Fibroblast of the conjunctiva (primary cell): ENCODE measurements at regions not wholly inside any gene's neighbourhood (a gene's known extent, or its start where the extent isn't known, plus 50 kb on each side); places are given as distances from the start of the nearest gene placed in this dataset.
"Not testable (repeated sequence)": the region's sequence is repeated elsewhere in the genome, so short reads cannot be mapped to it uniquely, and the experiment has no call there.

Experiments used
- DNase-seq: peaks from one replicate; pipeline ENCODE4 v3.0.0-alpha.2; 2010; ENCODE audit warnings: low read depth

DNA sequence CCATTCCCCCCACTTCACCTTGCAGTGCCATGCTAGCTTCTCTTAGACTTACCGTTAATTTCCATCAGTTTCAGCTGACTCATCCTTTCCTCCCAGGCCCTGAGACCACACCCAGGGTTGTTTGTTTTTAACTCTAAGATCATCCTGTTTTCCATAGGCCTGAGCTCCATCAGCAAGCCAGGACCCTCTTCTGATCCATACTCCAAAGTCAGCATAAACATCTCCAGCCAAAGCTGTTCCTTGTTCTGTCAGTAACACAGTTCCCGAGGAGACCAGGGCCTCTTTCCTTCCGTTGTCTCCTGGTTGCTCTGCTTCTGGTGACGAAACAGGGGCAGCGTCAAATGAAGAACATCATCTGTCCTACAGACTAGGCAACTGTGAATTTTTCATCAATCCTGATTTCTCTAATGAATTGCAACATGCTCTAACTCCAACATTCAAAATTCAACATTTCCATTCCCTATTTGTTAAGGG lies 83.8 kb upstream of the HNF1B start:
- peak; percentile 5 for DNase-seq

DNA sequence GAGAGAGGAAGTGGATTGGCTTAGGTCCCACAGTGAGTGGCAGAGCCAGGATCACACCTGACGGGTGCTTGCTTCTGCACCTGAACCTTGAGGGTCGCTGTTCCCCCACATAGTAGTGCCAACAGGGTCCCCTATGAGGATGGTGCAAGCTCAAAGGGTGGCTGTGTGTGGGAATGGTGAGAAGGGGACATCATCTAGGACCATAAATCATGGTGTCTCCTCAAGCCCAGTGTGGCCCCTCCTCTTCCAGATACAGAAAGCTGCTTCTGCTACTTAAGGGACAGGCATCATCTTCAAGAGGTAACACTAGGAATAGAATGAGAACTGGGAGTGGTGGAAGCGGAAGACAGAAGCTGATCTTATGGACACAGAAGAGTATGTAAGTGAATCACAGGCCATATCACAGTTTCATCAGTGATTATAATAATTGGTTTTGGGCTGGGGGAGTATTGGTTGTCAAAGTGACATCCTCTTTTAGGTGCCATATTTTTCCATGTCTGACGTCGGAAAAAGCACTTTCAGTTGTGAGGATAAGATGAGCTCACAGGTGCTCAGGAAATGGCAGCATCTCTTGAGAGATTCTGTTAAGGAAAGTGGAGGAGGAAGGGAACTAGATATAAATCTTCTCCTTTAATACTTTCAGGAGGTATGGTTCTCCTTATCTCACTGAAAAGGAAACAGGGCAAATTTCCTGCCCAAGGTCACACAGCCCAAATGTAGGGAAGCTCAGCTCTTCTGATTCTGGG lies 83.2 kb upstream of the HNF1B start:
- no peak for DNase-seq

DNA sequence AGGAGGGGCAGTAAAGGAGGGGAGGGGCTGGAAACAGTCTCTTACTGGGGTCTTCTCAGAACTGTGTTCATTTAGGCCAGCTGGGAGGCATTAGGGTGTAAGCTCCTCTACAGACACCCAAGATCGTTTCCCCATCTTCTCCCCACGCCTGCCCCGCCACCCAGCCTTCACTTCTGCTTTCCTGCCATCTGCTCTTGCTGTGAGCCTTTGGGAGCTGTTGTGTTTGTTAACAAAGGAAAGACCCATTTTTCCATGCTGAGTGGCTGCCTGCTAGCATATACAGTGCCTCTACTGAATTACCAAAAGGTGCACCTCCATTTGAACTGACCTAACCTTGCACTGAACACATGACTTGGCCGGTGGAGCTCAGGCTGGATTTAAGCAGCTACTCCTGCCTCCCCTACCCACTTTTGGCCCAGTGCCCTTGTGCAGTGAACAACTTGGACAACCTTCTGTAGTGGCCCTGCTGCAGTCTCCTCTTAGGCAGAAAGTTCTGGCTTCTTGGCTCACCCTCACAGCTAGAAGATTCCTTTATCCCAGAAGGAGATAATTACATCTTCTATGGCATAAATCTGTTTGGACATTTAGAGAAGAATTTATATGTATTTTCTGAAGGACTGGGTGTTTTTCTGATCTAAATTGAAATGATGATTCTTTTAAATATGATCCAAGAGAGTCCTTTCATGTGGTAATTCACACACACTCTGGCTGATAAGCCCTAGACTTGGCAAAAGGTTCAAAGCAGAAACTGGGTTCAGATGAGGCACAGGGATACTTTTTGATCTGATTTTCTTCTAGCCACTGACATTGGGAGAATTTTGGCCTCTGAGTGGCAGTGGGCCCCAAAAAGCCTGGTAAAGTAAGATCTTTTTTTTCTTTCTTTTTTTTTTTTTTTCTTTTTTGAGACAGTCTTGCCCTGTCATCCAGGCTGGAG lies 81.9 kb upstream of the HNF1B start:
- DNase-seq: no peak

DNA sequence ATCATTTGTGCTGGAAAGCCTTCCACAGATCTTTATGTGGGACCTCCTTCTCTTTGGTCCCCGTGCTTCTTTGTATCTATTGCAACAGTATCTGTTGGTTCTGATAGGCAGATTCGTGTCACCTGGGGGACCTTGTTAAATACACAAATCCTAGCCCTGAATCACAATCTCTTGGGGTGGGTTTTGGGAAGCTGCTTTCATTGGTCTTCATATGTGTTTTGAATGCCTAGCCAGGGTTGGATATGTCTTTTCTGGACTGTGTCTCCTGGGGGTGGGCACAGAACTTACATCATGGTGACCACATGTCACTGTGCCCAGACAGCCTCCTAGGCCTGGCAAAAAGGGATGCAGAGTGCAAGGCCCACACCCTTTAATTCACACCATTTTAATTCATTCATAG lies 81.0 kb upstream of the HNF1B start:
- no peak for DNase-seq

DNA sequence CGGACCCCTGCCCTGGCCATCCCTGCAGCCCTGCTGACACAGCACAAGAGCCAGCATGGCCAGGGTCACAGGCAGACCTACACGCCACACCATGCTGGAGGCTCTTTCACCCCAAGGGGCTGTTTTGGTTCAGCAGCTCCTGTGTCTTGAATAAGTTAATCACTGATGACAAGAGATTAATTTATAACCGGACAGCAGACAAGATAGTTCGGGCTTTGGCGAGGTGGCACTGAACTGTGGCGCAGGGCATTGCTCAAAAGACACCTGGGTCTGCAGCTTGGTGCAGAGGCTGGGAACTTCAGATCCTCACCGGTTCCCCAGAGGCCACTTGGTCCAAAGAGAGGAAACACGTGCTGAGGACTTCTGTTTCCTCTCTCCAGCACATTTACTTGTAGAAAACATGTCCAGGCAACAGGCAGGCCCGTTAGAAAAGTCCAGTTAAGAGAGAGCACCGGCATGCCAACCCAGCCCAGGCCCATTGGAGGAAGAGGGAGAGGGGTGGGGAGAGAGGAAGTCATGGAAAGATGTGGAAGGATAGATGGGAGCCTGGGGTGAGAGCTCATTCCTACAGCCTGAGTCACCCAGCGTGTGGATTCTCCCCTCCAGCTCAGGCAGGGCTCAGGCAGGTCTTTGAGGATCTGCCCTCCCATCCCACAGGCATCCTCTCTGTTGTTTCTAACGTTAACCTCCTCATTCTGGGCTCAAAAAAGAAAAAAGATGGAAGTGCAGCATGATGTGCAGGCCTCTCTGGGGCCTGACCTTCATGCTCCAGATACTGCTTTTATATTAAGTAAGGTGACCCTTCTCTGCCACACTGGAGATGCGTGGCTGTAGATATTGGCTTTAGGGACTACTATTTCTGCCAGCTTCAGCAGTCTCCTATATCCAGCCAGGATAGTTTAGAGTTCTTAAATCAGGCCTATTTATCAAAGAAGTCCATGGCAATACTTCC lies 80.0 kb upstream of the HNF1B start:
- DNase-seq: no peak

DNA sequence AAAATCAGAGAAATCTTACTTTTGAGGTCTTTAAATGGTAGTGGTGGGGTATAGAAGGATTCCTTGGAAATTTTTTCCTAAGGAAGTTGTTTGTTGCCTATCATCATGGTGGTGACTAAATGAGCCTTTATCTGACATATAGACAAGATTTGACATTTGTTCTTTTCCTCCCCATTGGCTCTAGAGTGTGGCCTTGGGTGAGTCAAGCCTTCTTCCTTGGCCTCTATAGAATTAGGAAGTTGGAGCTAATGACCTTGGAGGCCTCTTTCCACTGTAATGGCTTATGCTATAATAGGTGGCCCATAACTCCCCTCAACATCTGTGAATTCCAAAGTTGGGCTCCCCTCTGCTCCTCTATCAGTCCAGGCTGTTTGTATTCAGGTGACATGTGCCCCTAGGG lies 79.1 kb upstream of the HNF1B start:
- no peak for DNase-seq

DNA sequence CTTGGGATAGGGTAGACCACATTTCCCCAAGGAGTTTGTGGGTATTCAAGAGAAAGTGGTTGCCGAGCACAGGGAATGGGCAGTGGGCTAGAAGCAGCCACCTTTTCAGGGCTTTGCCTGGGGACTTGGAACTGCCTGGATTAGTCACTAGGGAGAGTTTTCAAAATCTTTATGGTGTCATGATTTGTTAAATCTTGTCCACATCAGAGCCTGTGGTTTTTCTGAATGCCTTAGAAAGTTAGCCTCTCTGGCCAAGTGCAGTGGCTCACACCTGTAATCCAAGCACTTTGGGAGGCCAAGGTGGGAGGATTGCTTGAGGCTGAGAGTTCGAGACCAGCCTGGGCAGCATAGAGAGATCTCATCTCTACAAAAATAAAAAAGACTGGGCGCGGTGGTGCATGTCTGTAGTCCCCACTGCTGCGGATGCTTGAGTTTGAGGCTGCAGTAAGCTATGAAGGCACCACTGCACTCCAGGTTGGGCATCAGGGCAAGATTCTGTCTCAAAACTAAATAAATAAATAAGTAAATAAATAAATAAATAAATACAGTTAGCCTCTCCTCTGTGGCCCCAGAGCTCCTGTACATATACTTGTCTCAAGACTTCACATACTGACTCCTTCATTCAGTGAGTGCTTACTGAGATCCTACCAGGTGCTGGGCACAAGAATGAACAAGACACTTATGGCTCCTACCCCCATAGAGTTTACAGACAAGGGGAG lies 76.3 kb upstream of the HNF1B start:
- DNase-seq: no peak

DNA sequence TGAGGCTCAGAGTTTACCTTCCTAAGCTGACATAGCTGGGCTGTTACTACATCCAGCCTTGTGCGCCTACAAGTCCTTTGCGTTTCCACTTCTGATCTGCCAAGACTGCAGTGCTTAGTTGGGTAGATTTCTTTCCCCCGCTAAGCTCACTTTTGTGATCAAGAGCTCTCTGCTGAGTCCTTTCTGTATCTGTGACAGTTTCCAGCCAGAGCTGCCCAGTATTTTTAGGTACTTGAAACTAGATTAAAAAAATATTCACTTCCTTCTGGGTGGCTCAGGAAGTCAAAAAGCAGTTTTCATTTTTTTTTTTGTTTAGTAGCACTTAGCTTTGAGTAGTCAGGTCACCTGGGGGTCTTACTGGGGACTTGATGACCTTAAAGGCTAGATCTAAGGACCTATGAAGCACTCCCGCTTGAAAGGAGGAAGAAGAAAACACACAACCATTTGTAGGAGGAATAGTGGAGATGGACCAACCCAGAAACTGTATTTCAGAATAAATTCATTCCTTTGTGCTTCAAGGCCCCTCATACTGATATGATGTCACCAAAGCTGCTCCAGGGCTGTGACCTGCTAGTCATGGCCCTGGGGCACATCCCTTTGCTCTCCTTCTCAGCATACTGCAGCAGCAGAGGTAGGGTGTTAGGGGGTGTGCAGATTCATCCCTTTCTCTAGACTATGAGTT lies 75.6 kb upstream of the HNF1B start:
- no peak for DNase-seq

DNA sequence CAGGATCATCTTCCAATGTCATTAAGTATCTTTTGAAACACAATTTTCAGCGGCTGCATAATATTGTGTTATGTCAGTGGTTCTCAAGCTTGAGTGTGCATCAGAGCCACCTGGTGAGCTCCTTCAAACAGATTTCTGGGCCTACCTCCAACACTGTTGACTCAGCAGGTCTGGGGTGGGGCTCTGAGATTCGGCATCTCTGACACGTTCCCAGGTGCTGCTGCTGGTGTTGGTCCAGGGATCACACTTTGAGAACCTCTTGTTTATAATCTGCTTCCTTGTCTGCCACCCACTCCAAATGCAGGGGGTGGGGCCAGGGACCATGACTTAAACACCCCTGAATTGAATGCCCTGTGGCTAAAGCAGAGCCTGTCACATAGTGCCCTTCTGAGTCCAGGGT lies 73.8 kb upstream of the HNF1B start:
- DNase-seq: no peak

DNA sequence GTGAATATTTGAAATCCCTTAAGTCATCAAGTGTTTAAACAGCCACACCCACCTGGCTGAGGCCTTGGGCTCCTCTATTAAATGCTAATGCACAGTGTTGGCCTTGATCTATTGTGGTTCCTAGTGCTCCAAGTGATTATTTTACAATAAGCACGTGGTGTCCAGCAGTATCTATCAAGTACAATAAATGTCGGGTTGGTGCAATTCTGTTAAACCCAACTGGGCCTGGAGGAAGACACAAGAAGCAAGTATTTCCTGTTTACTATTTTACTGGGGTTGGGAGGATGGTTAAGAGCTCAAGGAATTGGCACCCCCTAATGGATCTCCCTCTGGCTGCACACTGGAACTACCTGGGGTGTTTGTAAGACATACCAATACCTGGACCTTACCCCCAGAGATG lies 72.1 kb upstream of the HNF1B start:
- DNase-seq: no peak

DNA sequence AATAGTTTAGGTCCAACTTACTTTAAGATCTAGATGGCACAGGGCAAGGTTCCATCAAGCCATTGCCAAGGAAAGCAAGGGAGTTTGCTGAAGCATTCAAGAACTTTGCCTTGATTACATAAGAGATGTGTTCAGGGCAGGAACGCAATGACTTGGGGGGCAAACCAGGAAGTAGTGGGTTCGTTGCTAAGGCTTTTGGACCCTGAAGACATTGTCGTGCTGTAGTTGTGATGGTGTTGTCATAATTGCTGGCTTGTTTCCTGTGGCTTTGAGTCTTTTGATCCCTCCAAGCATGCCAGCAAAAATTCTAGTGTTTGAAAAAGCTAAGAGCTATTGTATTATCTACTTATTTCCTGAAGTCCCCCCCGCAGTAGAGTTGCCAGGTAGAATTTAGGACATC lies 70.7 kb upstream of the HNF1B start:
- no peak for DNase-seq

DNA sequence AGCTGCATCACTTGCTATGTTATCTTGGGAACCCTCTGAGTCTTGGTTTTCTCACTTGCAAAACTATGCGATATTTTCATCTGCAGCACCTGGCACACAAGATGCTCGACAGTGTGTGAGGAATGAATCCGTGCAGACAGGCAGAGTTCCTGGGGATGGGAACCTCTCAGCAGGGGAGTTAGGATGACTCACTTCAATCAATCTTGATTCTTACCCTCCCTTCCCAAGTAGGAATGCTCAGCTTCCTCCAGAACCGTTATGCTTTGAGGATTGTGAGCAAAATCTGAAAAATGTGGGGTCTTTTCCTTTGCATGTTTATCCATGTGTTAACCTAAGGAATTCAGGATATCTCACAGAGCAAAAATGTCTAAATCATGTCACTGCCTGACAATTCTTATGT lies 68.9 kb upstream of the HNF1B start:
- no peak for DNase-seq

DNA sequence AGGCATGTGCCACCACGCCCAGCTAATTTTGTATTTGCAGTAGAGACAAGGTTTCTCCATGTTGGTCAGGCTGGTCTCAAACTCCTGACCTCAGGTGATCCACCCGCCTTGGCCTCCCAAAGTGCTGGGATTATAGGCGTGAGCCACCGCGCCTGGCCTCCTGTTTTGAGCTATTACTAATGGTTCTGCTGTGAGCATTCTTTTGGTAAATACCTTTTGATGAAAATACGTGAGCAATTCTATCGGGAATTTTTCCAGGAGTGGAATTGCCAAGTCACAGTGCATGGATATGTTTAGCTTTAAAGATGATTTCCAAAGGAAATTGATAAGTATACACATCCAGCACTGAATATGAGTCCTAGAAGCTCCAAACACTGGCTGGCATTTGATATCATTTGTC lies 64.0 kb upstream of the HNF1B start:
- not testable (repeated sequence) for DNase-seq

DNA sequence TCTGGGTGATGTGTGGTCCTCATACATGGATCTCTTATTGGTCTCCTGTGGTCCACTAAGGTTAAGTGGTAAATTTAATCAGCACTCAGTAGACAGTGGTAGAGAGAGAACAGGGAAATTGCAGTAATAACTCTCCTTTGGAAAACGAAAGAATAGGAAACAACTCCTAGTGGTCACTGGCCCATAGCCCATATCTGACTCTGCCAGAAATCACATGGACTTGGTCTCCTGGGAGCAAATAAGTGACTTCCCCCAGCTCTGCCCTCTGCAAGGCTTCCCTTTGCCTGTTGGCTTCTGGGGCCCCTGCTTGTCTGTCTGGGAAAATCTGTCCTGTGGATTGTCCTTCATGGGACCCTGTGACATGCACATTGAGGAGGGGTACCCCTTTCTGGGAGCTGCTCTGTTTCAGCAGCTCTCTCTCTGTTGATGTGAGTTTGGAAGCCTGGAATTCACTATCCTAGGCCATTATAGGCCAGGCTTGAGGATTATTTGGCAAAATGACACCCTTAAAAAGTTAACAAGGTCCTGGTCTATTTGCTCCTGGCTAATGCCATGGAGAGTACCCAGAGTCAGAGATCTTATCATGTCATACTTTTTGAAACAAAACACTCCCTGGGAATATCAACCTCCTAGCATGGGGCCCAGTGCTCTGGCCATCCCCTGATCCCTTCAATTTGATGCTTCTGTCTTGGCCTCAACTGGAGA lies 58.0 kb upstream of the HNF1B start:
- no peak for DNase-seq

DNA sequence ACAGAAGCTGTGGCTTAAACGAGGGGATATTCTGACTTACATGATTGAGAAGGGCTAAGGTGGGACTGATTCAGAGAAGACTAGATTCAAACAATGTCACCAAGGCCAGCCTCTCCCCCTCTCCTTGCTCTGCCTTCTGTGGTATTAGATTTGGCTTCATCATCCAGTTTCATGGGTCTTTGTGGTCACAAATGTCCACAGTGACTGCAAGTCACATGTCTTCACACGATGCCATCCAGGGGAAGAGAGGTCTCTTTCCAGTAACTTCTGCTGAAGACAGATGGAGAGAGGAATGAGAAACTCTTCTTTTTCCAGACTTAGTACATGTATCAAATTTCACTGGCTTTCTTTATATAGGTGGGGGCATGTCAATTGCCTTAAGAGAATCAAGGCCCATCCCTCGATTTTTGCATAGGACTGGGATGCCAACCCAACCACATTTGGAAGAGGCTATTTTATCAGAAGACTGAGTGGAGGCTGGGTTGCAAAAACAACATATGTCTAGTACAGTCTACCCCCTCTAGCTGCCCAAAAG lies 57.3 kb upstream of the HNF1B start:
- no peak for DNase-seq

DNA sequence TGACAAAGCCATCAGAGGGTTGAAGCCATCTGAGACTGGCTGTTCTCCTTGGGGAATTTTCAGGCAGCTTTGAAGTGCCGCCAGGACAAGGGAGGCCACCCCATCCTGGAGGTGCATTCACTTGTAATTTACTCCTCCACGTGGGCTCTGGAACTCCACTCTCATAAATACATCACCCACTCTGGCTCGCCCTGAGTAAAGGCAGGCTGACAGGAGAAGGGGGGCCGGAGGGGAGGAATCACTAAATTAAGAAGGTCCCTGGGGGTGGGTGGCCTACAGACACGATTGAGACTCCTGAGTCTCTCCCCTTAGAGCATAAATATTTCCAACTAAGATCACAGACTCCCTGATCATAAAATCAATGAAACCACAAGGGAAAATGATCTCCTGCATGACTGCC lies 56.3 kb upstream of the HNF1B start:
- no peak for DNase-seq

DNA sequence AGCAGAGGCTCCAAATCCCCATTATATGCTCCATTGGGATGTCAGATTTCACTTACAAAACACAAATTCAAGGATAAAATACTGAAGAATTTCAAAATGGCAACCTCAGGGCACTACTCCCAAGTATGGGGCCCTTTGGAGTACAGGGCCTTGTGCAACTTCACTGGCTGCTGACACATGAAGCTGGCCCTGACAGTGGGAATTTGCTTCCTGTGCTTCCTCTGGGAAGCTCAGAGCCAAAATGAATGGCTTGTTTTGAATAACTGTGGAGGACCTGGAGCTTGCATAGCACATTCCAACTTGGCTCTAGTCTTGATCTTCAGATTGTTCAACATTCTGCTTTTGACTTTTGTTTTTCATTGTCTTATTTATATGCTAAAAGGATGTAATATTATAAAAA lies 52.3 kb upstream of the HNF1B start:
- no peak for DNase-seq

DNA sequence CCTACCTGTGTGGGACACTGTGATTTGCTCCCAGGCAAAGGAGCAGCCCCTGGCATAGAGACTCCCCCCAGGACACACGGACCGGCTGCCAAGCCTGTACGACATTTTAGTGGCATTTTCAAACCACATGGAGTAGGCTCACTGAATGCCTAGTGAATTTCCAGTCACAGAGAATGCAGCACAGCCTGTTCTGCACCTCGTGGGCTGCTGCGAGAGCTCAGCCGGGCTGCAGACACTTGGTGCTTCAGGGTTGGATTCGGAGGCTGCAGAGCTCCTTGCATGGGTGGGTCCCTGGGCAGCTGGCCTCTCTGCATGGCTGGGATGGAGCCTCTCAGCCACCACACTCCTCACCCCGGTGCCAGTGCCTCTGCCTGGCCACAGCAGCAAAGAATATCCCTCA lies 51.2 kb upstream of the HNF1B start:
- DNase-seq: no peak
